LNCaP clone FGC (cell line): ENCODE measurements at regions not wholly inside any gene's neighbourhood (a gene's known extent, or its start where the extent isn't known, plus 50 kb on each side); places are given as distances from the start of the nearest gene placed in this dataset.

Experiments used
- DNase-seq: peaks from one replicate; pipeline ENCODE4 v3.0.0-alpha.2; 2011; ENCODE audit warnings: low read depth
- H3K4me3 ChIP-seq: 2 replicates; pipeline ENCODE4 v1.5.1; 2011; ENCODE audit warnings: mild to moderate bottlenecking, low read depth, low read length, control low read depth
- TF ChIP-seq, protein P1 (sequence below): IDR thresholded peaks from 2 replicates; pipeline ENCODE4 v1.5.1; 2012; ENCODE audit warnings: mild to moderate bottlenecking; ENCODE audit not compliant: control insufficient read depth, insufficient read depth; ENCODE audit errors: extremely low read depth

DNA sequence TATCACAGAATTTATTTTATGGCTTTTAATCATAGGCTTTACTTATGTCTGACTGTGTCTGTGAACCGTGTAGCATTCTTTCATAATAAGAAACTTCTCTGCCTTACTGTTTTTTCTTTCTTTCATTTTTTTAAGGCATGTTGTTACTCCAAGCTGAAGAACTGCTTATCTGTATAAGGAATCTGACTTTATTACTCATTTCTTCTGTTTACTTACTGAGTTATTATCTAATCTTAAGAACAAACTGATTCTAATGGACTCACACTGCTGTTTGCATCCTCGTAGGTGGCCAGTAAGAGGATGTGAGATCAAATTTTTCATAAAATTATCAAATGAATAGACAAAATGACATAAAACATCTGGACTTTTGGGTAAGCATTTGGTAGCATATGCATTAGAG, 54.7 kb upstream of the DNAJC1 start:
- DNase-seq: no peak
- H3K4me3 ChIP-seq: no peak overlapping the region
- TF ChIP-seq, protein P1, sequence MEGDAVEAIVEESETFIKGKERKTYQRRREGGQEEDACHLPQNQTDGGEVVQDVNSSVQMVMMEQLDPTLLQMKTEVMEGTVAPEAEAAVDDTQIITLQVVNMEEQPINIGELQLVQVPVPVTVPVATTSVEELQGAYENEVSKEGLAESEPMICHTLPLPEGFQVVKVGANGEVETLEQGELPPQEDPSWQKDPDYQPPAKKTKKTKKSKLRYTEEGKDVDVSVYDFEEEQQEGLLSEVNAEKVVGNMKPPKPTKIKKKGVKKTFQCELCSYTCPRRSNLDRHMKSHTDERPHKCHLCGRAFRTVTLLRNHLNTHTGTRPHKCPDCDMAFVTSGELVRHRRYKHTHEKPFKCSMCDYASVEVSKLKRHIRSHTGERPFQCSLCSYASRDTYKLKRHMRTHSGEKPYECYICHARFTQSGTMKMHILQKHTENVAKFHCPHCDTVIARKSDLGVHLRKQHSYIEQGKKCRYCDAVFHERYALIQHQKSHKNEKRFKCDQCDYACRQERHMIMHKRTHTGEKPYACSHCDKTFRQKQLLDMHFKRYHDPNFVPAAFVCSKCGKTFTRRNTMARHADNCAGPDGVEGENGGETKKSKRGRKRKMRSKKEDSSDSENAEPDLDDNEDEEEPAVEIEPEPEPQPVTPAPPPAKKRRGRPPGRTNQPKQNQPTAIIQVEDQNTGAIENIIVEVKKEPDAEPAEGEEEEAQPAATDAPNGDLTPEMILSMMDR: no peak

DNA sequence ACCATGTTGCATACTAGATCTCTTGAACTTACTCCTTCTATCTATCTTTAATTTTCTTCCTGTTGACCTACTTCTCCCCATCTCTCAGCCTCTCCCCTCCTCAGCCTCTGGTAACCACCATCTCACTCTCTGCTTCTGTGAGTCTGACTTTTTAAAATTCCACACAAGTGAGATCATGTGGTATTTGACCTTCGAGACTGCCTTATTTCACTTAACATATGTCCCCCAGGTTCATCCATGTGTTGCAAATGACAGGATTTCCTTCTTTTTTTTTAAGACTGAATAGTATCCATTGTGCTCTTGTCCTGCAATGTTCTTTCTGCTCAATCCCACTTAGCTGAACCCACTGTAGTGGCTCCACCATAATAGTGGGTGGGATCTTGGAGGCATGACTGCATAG, 51.4 kb upstream of the DNAJC1 start:
- no peak overlapping the region for H3K4me3 ChIP-seq
- TF ChIP-seq, protein P1: no peak
- no peak for DNase-seq
